Colonic mucosa (tissue), 4 donors: ENCODE measurements at regions not wholly inside any gene's neighbourhood (a gene's known extent, or its start where the extent isn't known, plus 50 kb on each side); places are given as distances from the start of the nearest gene placed in this dataset.

Experiments
- DNase-seq: peaks from one replicate; pipeline ENCODE4 v3.0.0-alpha.2; 2020
- H3K27ac ChIP-seq: fragments of 200-600 bp; one replicate; pipeline ENCODE4 v1.8.0; 2021
- H3K27me3 ChIP-seq: fragments of 200-600 bp; one replicate; pipeline ENCODE4 v1.8.0; 2021
- H3K36me3 ChIP-seq: fragments of 200-600 bp; one replicate; pipeline ENCODE4 v1.8.0; 2021
- H3K4me1 ChIP-seq: fragments of 200-600 bp; one replicate; pipeline ENCODE4 v1.8.0; 2021; ENCODE audit warnings: mild to moderate bottlenecking
- H3K4me3 ChIP-seq: fragments of 200-600 bp; one replicate; pipeline ENCODE4 v1.8.0; 2021
- H3K9ac ChIP-seq, 2 donors: one replicate each; pipeline ENCODE4 v1.7.0; 2013; ENCODE audit warnings: control low read depth in 2 of 2, low read depth in 2 of 2, low read length in 2 of 2
- H3K9me3 ChIP-seq: fragments of 200-600 bp; one replicate; pipeline ENCODE4 v1.8.0; 2021
- intact Hi-C: fragments of 100-400 bp; cut with DNase I; formaldehyde crosslinking; loops from one replicate; pipeline ENCODE4 v1.14.1; 2022
- TF ChIP-seq, protein P1 (sequence below): fragments of 200-600 bp; IDR thresholded peaks from one replicate; pipeline ENCODE4 v1.8.0; 2022; ENCODE audit warnings: antibody characterized with exemption, mild to moderate bottlenecking
- donor health status: healthy.
- donor health status: DM: no; HTN: no; CAD: no.
- donor health status: DM: no; HTN: no; CAD: no.

DNA sequence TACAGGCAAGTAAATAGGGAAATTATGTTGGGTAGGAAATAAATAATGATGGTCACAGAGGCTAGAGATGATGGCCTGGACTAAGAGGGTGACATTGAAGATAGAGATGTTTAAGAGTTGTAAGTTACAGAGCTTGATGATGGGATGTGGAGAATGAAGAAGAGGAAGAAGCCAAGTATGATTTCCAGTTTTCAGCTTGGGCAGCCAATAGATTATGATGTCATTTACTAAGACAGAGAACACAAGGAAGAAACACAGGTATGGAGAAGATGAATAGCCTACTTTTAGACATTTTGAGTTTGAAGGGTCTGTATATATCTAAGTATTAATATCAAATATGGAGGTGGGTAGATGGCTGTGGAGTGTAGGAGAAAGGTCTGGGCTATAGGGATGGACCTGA is 56.0 kb upstream of the PRELP start:
- H3K27me3 ChIP-seq = no peaks in the 10 kb centered on the region
- TF ChIP-seq, protein P1, sequence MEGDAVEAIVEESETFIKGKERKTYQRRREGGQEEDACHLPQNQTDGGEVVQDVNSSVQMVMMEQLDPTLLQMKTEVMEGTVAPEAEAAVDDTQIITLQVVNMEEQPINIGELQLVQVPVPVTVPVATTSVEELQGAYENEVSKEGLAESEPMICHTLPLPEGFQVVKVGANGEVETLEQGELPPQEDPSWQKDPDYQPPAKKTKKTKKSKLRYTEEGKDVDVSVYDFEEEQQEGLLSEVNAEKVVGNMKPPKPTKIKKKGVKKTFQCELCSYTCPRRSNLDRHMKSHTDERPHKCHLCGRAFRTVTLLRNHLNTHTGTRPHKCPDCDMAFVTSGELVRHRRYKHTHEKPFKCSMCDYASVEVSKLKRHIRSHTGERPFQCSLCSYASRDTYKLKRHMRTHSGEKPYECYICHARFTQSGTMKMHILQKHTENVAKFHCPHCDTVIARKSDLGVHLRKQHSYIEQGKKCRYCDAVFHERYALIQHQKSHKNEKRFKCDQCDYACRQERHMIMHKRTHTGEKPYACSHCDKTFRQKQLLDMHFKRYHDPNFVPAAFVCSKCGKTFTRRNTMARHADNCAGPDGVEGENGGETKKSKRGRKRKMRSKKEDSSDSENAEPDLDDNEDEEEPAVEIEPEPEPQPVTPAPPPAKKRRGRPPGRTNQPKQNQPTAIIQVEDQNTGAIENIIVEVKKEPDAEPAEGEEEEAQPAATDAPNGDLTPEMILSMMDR = no peak
- no peak for DNase-seq
- no peak overlapping the region for H3K9ac ChIP-seq
- H3K27ac ChIP-seq = no peak overlapping the region
- intact Hi-C loops = no loop called here
- no peaks in the 10 kb centered on the region for H3K4me1 ChIP-seq
- no peak overlapping the region for H3K4me3 ChIP-seq
- H3K9me3 ChIP-seq = no peaks in the 10 kb centered on the region
- no peaks in the 10 kb centered on the region for H3K36me3 ChIP-seq

DNA sequence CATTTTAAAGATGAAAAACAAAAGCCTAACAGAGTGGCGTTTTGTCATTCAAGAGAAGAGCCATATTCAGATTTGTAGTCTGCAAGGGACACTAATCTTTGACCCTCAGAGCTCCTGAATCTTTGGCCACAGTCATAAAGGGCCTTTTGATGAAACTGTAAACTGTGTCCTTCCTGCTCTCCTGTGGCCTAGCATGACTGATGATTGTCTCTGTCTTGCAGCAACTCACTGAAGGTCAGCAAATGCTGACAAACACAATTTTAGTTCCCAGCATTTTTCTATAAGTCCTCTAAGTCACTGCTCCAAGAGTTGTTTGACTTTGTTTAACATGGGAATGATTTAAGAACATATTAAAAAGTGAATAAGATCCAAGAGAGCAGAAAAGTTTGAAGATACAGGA is 55.3 kb upstream of the PRELP start:
- peaks cover 4% of the 10 kb centered on the region for H3K4me1 ChIP-seq
- H3K9ac ChIP-seq = no peak overlapping the region
- no peak overlapping the region for H3K27ac ChIP-seq
- TF ChIP-seq, protein P1 = no peak
- no peak for DNase-seq
- no peaks in the 10 kb centered on the region for H3K36me3 ChIP-seq
- H3K4me3 ChIP-seq = no peak overlapping the region
- no peaks in the 10 kb centered on the region for H3K9me3 ChIP-seq
- no peaks in the 10 kb centered on the region for H3K27me3 ChIP-seq
- intact Hi-C loops = no loop called here

DNA sequence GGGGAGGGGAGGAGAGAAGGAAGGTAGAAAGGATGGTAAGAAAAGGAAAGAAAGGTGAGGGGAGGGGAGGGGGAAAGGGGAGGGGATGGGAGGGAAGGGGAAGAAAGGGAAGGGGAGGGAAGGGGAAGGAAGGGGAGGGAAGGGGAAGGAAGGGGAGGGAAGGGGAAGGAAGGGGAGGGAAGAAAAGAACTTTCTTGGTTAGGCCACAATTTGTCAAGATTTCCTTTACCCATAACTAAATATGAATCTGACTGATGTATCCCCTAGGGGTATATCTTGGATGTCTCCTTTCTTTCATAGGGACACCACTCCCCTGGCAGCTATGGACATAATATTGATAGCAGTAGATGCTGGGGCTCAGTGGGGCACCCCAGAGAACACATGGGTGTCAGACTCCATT is 54.4 kb upstream of the PRELP start:
- Histone ChIP-seq H3K4me3 (no peak overlapping the region), H3K27me3 (no peaks in the 10 kb centered on the region), H3K9me3 (no peaks in the 10 kb centered on the region), H3K36me3 (no peaks in the 10 kb centered on the region), H3K27ac (no peak overlapping the region), H3K4me1 (peaks cover 12% of the 10 kb centered on the region), H3K9ac (no peak overlapping the region)
- TF ChIP-seq, protein P1 = no peak
- no peak for DNase-seq
- intact Hi-C loops = no loop called here

DNA sequence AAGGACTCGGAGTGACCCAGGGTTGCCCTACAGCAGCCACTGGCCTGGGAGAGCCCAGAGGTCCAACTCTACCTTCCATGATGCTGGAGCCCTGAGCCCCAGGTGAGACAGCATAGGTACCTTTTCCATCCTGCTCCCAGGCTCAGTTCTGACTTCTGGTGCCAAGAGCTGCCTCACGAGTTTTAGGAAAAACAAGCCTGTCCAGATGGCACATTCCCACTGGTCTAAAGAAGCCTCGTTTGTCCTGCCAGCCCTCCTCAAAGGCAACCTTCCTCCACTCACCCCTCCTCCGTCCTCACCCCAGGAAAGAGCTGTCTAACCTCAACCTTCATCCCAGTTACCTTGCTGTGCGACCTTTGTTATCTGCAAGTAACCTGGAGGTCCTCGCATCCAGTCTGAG is 53.5 kb upstream of the PRELP start:
- Histone ChIP-seq H3K4me1 (peaks cover 12% of the 10 kb centered on the region), H3K27me3 (no peaks in the 10 kb centered on the region), H3K9me3 (no peaks in the 10 kb centered on the region), H3K4me3 (no peak overlapping the region), H3K36me3 (no peaks in the 10 kb centered on the region), H3K27ac (no peak overlapping the region), H3K9ac (no peak overlapping the region)
- intact Hi-C loops = no loop called here
- no peak for DNase-seq
- TF ChIP-seq, protein P1 = no peak

DNA sequence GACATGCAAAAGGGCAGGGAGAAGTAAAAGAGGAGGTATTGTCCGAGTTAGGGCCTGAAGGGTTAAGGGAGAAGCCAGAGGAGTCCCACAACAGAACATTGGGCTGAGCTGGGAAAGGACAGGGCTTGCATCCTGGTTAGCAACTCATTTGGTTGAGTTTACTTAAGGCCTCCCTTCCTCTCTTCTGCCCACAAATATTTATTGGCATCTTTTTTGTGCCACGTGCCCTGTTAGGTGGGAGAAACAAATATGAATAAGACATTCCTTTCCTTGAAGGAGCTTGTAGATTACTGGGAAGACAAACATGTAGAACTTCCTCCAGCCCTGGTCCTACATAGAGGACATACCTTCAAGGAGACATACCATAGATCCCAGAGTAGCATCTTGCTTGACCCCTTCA is 53.0 kb upstream of the PRELP start:
- H3K27me3 ChIP-seq = no peaks in the 10 kb centered on the region
- H3K27ac ChIP-seq = no peak overlapping the region
- H3K4me3 ChIP-seq = no peak overlapping the region
- no peaks in the 10 kb centered on the region for H3K36me3 ChIP-seq
- no peak overlapping the region for H3K9ac ChIP-seq
- no peaks in the 10 kb centered on the region for H3K9me3 ChIP-seq
- TF ChIP-seq, protein P1 = no peak
- no peak for DNase-seq
- intact Hi-C loops = no loop called here
- peaks cover 12% of the 10 kb centered on the region for H3K4me1 ChIP-seq

DNA sequence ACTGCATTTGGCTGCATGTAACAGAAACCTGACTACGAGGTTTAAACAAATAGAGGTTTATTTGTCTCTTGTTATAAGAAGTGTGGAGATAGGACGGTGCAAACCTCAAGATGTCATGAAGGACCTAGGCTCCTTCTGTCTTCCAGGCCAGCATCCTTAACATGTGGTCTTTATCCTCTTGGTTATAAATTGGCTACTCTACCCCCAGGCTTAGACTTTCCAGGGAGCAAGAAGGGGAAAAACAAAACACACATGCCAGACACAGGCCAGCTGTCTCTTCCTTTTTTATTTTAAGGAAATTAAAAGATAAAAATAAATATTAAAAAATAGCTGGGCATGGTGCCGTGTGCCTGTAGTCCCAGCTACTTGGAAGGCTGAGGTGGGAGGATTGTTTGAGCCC is 51.3 kb upstream of the PRELP start:
- no peak for DNase-seq
- no peak overlapping the region for H3K27ac ChIP-seq
- no peak overlapping the region for H3K4me3 ChIP-seq
- H3K36me3 ChIP-seq = no peaks in the 10 kb centered on the region
- no peaks in the 10 kb centered on the region for H3K27me3 ChIP-seq
- H3K9me3 ChIP-seq = no peaks in the 10 kb centered on the region
- H3K9ac ChIP-seq = no peak overlapping the region
- H3K4me1 ChIP-seq = peaks cover 12% of the 10 kb centered on the region
- TF ChIP-seq, protein P1 = no peak
- intact Hi-C loops = no loop called here
